HL-60 (cell line): ENCODE measurements at regions not wholly inside any gene's neighbourhood (a gene's known extent, or its start where the extent isn't known, plus 50 kb on each side); places are given as distances from the start of the nearest gene placed in this dataset.

Experiments
- DNase-seq, 2 experiments: peaks; one replicate each; pipeline ENCODE4 v3.0.0-alpha.2; 2010 to 2020; ENCODE audit warnings: low read depth in 1 of 2, low spot score in 1 of 2
- H3K27ac ChIP-seq: fragments of 250-450 bp; sonication (Bioruptor Pico); replicated peaks from 2 replicates; pipeline ENCODE4 v1.5.1; 2020; ENCODE audit warnings: mild to moderate bottlenecking, moderate library complexity
- H3K27me3 ChIP-seq: fragments of 250-450 bp; sonication (Bioruptor Pico); 2 replicates; pipeline ENCODE4 v1.5.1; 2021; ENCODE audit warnings: mild to moderate bottlenecking, moderate library complexity; ENCODE audit not compliant: insufficient read depth, poor library complexity, severe bottlenecking
- H3K4me3 ChIP-seq: replicated peaks from 2 replicates; pipeline ENCODE4 v1.5.1; 2011; ENCODE audit warnings: mild to moderate bottlenecking, control low read depth, low read length; ENCODE audit not compliant: insufficient read depth
- CTCF ChIP-seq: IDR thresholded peaks from one replicate; pipeline ENCODE4 v1.5.1; 2011; ENCODE audit warnings: low read length, control low read depth, inconsistent platforms; ENCODE audit not compliant: insufficient read depth
- GABPA ChIP-seq: IDR thresholded peaks from 2 replicates; pipeline ENCODE4 v1.6.1; 2012; ENCODE audit warnings: low read depth
- POLR2AphosphoS5 ChIP-seq: IDR thresholded peaks from 2 replicates; pipeline ENCODE4 v1.6.1; 2012; ENCODE audit warnings: low read depth
- REST ChIP-seq: IDR thresholded peaks from 2 replicates; pipeline ENCODE4 v1.6.1; 2012; ENCODE audit warnings: low read depth; ENCODE audit not compliant: insufficient replicate concordance
- SPI1 ChIP-seq: IDR thresholded peaks from 2 replicates; pipeline ENCODE4 v1.6.1; 2012; ENCODE audit warnings: low read depth, mild to moderate bottlenecking, borderline replicate concordance

- H3K27ac ChIP-seq: no peak overlapping the region
- TF ChIP-seq REST (no peak), POLR2AphosphoS5 (no peak), CTCF (no peak)
- no peak overlapping the region for H3K4me3 ChIP-seq
- H3K27me3 ChIP-seq: no peaks in the 10 kb centered on the region
- DNase-seq: no peak
These were observed 364.8 kb downstream of the TNS3 start for GRCh38 chr7:47217086-47217485.

- DNase-seq: no peak
- TF ChIP-seq POLR2AphosphoS5: no peak
- TF ChIP-seq REST: no peak
- no peak for TF ChIP-seq CTCF
- no peak for TF ChIP-seq SPI1
- no peak for TF ChIP-seq GABPA
- H3K4me3 ChIP-seq: no peak overlapping the region
These were observed 365.5 kb downstream of the TNS3 start for GRCh38 chr7:47216439-47216838.

GRCh38 chr7:47215640-47216039 lies 366.3 kb downstream of the TNS3 start:
- DNase-seq: no peak
- TF ChIP-seq GABPA (no peak), CTCF (no peak), SPI1 (no peak), REST (no peak), POLR2AphosphoS5 (no peak)

More at GRCh38 chr7:47216439-47216838, 365.5 kb downstream of the TNS3 start:
- Histone ChIP-seq H3K27me3 (no peaks in the 10 kb centered on the region), H3K27ac (no peak overlapping the region)

More at GRCh38 chr7:47215640-47216039, 366.3 kb downstream of the TNS3 start:
- Histone ChIP-seq H3K27me3 (no peaks in the 10 kb centered on the region), H3K27ac (no peak overlapping the region), H3K4me3 (no peak overlapping the region)
